Right lobe of liver (tissue), 6 donors: ENCODE measurements at regions not wholly inside any gene's neighbourhood (a gene's known extent, or its start where the extent isn't known, plus 50 kb on each side); places are given as distances from the start of the nearest gene placed in this dataset.

Experiments used
- ATAC-seq, 4 donors: fragments of 200-7000 bp; cut with Tn5 transposase; one replicate each; pipeline ENCODE4 v1.9.1; 2020; ENCODE audit warnings: mild to moderate bottlenecking in 4 of 4, moderate library complexity in 4 of 4
- DNase-seq, 3 donors: peaks; one replicate each; pipeline ENCODE4 v3.0.0-alpha.2; 2020
- H3K27ac ChIP-seq, 3 donors: fragments of 200-600 bp; one replicate each; pipeline ENCODE4 v1.8.0; 2022
- H3K27me3 ChIP-seq, 2 donors: fragments of 200-600 bp; one replicate each; pipeline ENCODE4 v1.8.0; 2022
- H3K36me3 ChIP-seq, 4 donors: fragments of 200-600 bp; sonication (generic) in 1 of 4; one replicate each; pipeline versions ENCODE4 v1.5.1 to v1.8.0; 2017 to 2022; ENCODE audit warnings: control low read depth in 1 of 4
- H3K4me1 ChIP-seq, 4 donors: fragments of 200-600 bp; sonication (generic) in 1 of 4; one replicate each; pipeline versions ENCODE4 v1.5.1 to v1.8.0; 2017 to 2022; ENCODE audit warnings: control low read depth in 1 of 4
- H3K4me3 ChIP-seq, 3 donors: fragments of 200-600 bp; one replicate each; pipeline ENCODE4 v1.8.0; 2022
- H3K9me3 ChIP-seq, 4 donors: fragments of 200-600 bp; sonication (generic) in 1 of 4; one replicate each; pipeline versions ENCODE4 v1.5.1 to v1.8.0; 2017 to 2022; ENCODE audit warnings: control low read depth in 1 of 4
- POLR2A ChIP-seq: fragments of 450-650 bp; IDR thresholded peaks from one replicate; pipeline ENCODE4 v1.6.1; 2017; ENCODE audit warnings: antibody characterized with exemption, mild to moderate bottlenecking
- WGBS: methylation state at CpG from one replicate; pipeline ENCODE4 v1.1.6; 2018; ENCODE audit warnings: low coverage, low lambda C conversion rate; ENCODE audit not compliant: insufficient coverage; ENCODE audit errors: missing lambda C conversion rate; 5-methylcytosine and 5-hydroxymethylcytosine counted together
- intact Hi-C, 2 donors: fragments of 100-400 bp; cut with DNase I; formaldehyde crosslinking; loops; one replicate each; pipeline versions ENCODE4 v1.11.2 to v1.14.1; 2022
- TF ChIP-seq, protein P1 (sequence below), 4 donors: fragments of 200-600 bp in 3 of 4; fragments of 450-650 bp in 1 of 4; IDR thresholded peaks; one replicate each; pipeline versions ENCODE4 v1.5.1 to v1.8.0; 2016 to 2022; ENCODE audit warnings: antibody characterized with exemption in 4 of 4, mild to moderate bottlenecking in 2 of 4
- donor health status: DM: no; HTN: yes; CAD: no.
- donor health status: DM: no; HTN: no; CAD: no.
- donor health status: DM: no; HTN: no; CAD: no.
- donor health status: DM: no; HTN: yes; CAD: no.
- donor health status: DM: no; HTN: yes; CAD: no.

DNA sequence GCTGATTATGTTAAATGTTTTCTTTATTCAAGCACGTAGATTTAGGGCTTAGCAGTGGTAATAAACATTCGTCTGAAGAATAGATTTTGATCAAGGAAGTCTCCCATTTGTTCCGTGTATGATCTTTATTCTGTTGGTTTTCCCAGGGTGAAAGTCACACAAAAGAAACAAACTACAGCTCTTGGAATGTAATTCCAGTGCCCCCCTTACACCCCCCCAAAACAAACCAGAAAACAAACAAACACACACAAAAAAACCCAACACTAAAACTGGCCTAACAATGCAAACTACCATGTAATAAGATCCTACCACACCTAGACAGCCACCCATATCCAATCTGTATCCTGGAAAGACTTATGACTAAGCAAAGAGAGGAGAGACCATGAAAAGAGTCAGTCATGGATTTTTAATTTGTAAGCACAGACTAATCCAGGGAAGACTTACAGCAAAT lies 196.2 kb upstream of the ELL2 start:
- WGBS, result 94% methylated on average over 3 of the region's 3 CpGs
- Histone ChIP-seq H3K36me3 (no peaks in the 10 kb centered on the region), H3K9me3 (no peaks in the 10 kb centered on the region), H3K4me3 (no peak overlapping the region), H3K27me3 (no peaks in the 10 kb centered on the region), H3K27ac (no peak overlapping the region), H3K4me1 (no peaks in the 10 kb centered on the region)
- intact Hi-C loops, result no loop called here
- TF ChIP-seq POLR2A, result no peak
- TF ChIP-seq, protein P1, sequence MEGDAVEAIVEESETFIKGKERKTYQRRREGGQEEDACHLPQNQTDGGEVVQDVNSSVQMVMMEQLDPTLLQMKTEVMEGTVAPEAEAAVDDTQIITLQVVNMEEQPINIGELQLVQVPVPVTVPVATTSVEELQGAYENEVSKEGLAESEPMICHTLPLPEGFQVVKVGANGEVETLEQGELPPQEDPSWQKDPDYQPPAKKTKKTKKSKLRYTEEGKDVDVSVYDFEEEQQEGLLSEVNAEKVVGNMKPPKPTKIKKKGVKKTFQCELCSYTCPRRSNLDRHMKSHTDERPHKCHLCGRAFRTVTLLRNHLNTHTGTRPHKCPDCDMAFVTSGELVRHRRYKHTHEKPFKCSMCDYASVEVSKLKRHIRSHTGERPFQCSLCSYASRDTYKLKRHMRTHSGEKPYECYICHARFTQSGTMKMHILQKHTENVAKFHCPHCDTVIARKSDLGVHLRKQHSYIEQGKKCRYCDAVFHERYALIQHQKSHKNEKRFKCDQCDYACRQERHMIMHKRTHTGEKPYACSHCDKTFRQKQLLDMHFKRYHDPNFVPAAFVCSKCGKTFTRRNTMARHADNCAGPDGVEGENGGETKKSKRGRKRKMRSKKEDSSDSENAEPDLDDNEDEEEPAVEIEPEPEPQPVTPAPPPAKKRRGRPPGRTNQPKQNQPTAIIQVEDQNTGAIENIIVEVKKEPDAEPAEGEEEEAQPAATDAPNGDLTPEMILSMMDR (IDR thresholded peaks at IDR 0.05), result no peak
- DNase-seq, result no peak
- no peak for ATAC-seq

DNA sequence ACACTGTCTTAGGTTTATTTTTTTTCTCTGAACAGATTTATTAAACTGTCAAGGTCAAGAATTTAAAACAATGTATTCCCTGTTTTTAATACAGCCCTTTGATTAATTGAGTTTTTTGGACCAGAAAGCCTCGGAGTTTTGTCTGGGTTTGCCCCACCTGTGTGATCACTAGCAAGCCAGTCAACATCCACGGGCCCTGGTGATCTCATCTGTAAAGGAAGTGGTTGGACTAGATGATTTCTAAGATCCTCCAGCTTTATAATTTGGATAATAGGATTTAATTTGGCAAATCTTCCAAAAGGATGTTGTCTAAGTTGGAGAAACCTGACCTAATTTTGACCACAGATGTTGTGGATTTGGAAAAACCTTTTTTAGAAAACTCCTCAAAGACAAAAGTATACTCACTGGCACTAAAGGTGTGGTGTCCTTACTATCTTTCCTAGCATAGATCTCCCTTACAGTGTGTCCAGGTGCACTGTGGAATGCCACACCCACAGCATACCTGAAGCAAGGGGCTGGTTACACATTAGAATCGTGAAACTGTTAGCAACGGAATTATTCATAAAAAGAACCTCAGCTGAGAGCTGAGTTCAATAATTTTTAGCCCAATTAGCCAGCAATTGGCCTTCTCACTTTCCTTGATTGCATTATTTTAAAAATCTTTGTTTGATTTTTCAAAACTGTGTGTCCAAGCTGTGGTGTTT lies 195.6 kb upstream of the ELL2 start:
- Histone ChIP-seq H3K9me3 (no peaks in the 10 kb centered on the region), H3K36me3 (no peaks in the 10 kb centered on the region), H3K4me1 (no peaks in the 10 kb centered on the region), H3K27ac (no peak overlapping the region), H3K4me3 (no peak overlapping the region), H3K27me3 (no peaks in the 10 kb centered on the region)
- ATAC-seq, result no peak
- TF ChIP-seq POLR2A, result no peak
- TF ChIP-seq, protein P1 (IDR thresholded peaks at IDR 0.05), result no peak
- 65% methylated on average over 4 of the region's 4 CpGs for WGBS
- intact Hi-C loops, result no loop called here
- no peak for DNase-seq

DNA sequence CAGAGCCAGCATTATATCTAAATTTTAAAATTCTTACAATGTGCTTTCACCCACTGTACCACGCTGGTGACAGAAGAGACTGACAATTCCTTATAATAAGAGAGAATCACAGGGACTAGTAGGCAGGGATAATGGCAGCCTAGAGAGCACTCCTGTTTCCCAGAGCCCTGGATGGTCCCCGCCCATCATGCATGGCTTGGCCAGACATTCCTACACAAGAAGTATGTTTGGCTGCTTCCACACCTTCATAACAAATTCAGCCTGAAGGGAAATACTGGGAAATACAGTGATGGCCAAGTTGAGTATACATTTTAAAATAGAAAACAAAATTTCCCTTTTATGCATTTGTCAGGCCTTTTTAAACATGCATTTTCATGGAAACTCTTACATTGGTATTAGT lies 193.5 kb upstream of the ELL2 start:
- no peak overlapping the region for H3K27ac ChIP-seq
- 75% methylated on average over 2 of the region's 2 CpGs for WGBS
- DNase-seq (no peak), ATAC-seq (no peak)
- H3K36me3 ChIP-seq, result no peaks in the 10 kb centered on the region
- TF ChIP-seq POLR2A, result no peak
- TF ChIP-seq, protein P1 (IDR thresholded peaks at IDR 0.05), result no peak
- intact Hi-C loops, result no loop called here
- no peak overlapping the region for H3K4me3 ChIP-seq
- H3K27me3 ChIP-seq, result no peaks in the 10 kb centered on the region
- no peaks in the 10 kb centered on the region for H3K4me1 ChIP-seq
- no peaks in the 10 kb centered on the region for H3K9me3 ChIP-seq

GRCh38 chr5:96151891-96152290 lies 190.2 kb upstream of the ELL2 start:
- no peak overlapping the region for H3K4me3 ChIP-seq
- intact Hi-C loops, result no loop called here
- H3K9me3 ChIP-seq, result no peaks in the 10 kb centered on the region
- TF ChIP-seq, protein P1 (IDR thresholded peaks at IDR 0.05), result no peak
- no peak for TF ChIP-seq POLR2A
- no peaks in the 10 kb centered on the region for H3K27me3 ChIP-seq
- no peaks in the 10 kb centered on the region for H3K4me1 ChIP-seq
- DNase-seq, result no peak
- no peaks in the 10 kb centered on the region for H3K36me3 ChIP-seq
- H3K27ac ChIP-seq, result no peak overlapping the region
- ATAC-seq, result peak in 3 of 4 donors; percentile 17 to 53 (median 48)
- WGBS, result 23% methylated on average over 2 of the region's 2 CpGs
